ENCODE measurements at regions not wholly inside any gene's neighbourhood (a gene's known extent, or its start where the extent isn't known, plus 50 kb on each side); places are given as distances from the start of the nearest gene placed in this dataset.

DNA sequence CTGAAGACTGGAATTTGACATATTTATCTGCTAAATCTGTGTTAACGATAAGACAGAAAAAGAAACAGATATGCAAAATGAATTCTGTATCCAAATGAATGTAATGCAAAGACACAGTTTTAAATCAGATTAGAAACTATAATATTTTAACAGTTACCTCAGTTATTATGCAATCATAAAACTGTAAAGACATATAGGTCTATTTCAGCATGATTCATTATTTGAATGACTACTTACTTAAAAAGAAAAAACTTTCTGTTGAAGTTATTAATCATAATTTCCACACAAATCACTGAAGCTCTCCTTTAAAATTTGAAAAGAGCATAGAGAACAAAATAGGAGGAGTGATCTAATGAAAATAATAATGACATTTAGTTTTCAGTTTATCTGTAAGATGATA lies 742.6 kb downstream of the FSCB start:
- TF ChIP-seq, protein P1, sequence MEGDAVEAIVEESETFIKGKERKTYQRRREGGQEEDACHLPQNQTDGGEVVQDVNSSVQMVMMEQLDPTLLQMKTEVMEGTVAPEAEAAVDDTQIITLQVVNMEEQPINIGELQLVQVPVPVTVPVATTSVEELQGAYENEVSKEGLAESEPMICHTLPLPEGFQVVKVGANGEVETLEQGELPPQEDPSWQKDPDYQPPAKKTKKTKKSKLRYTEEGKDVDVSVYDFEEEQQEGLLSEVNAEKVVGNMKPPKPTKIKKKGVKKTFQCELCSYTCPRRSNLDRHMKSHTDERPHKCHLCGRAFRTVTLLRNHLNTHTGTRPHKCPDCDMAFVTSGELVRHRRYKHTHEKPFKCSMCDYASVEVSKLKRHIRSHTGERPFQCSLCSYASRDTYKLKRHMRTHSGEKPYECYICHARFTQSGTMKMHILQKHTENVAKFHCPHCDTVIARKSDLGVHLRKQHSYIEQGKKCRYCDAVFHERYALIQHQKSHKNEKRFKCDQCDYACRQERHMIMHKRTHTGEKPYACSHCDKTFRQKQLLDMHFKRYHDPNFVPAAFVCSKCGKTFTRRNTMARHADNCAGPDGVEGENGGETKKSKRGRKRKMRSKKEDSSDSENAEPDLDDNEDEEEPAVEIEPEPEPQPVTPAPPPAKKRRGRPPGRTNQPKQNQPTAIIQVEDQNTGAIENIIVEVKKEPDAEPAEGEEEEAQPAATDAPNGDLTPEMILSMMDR (IDR thresholded peaks at IDR 0.05) = no peak
- no peak for TF ChIP-seq POLR2A (IDR thresholded peaks at IDR 0.05)
